ENCODE measurements at regions not wholly inside any gene's neighbourhood (a gene's known extent, or its start where the extent isn't known, plus 50 kb on each side); places are given as distances from the start of the nearest gene placed in this dataset.

- H3K27me3 Mint-ChIP-seq, result peaks cover 0 to 3% of the 10 kb centered on the region in 2 donors
- H3K4me1 Mint-ChIP-seq, result no peaks in the 10 kb centered on the region
- CTCF ChIA-PET, result no interaction called here
- no peak overlapping the region for H3K27ac Mint-ChIP-seq
- no peak for DNase-seq
- no peak overlapping the region for H3K4me3 Mint-ChIP-seq
- H3K27me3 ChIP-seq (ENCODE audit: insufficient read depth, low read length, poor library complexity, severe bottlenecking), result no peaks in the 10 kb centered on the region
- peaks cover 7 to 36% (median 10%) of the 10 kb centered on the region in 5 donors for H3K9me3 Mint-ChIP-seq
- H3K4me1 ChIP-seq (ENCODE audit: insufficient read depth, low read length), result no peaks in the 10 kb centered on the region
- no peaks in the 10 kb centered on the region for H3K36me3 ChIP-seq (ENCODE audit: insufficient read depth, low read length)
- H3K9me3 ChIP-seq (ENCODE audit: low read length), result peaks cover 5% of the 10 kb centered on the region
- H3K4me3 ChIP-seq (ENCODE audit: low read length), result no peak overlapping the region
- POLR2A ChIA-PET, result no interaction called here
- H3K27ac ChIP-seq (ENCODE audit: low read depth, low read length), result no peak overlapping the region
- H3K36me3 Mint-ChIP-seq, result no peaks in the 10 kb centered on the region
Measured at GRCh38 chr18:27824841-27825681, 351.9 kb downstream of the CDH2 start.

DNA sequence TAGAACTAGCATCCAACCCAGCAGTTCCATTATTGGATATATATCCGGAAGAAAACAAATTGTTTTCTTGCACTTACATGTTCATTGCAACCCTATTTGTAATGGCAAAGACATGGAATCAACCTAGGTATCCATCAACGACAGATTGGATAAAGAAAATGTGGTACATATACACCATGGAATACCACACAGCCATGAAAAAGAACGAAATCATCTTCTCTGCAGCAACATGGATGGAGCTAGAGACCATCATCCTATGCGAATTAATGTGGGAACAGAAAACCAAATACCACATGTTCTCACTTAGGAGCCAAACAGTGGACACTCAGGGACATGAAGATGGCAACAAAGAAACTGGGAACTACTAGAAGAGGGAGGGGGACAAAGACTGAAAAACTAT, 352.7 kb downstream of the CDH2 start:
- peaks cover 6 to 31% (median 10%) of the 10 kb centered on the region in 5 donors for H3K9me3 Mint-ChIP-seq
- H3K27me3 ChIP-seq (ENCODE audit: insufficient read depth, low read length, poor library complexity, severe bottlenecking), result no peaks in the 10 kb centered on the region
- H3K36me3 ChIP-seq (ENCODE audit: insufficient read depth, low read length), result no peaks in the 10 kb centered on the region
- ChIA-PET CTCF (no interaction called here), POLR2A (no interaction called here)
- DNase-seq, result no peak
- H3K4me1 Mint-ChIP-seq, result no peaks in the 10 kb centered on the region
- H3K4me3 ChIP-seq (ENCODE audit: low read length), result no peak overlapping the region
- no peaks in the 10 kb centered on the region for H3K4me1 ChIP-seq (ENCODE audit: insufficient read depth, low read length)
- peaks cover 0 to 3% of the 10 kb centered on the region in 2 donors for H3K27me3 Mint-ChIP-seq
- H3K27ac ChIP-seq (ENCODE audit: low read depth, low read length), result no peak overlapping the region
- H3K9me3 ChIP-seq (ENCODE audit: low read length), result peaks cover 5% of the 10 kb centered on the region
- H3K36me3 Mint-ChIP-seq, result no peaks in the 10 kb centered on the region
- no peak overlapping the region for H3K4me3 Mint-ChIP-seq
- no peak overlapping the region for H3K27ac Mint-ChIP-seq

DNA sequence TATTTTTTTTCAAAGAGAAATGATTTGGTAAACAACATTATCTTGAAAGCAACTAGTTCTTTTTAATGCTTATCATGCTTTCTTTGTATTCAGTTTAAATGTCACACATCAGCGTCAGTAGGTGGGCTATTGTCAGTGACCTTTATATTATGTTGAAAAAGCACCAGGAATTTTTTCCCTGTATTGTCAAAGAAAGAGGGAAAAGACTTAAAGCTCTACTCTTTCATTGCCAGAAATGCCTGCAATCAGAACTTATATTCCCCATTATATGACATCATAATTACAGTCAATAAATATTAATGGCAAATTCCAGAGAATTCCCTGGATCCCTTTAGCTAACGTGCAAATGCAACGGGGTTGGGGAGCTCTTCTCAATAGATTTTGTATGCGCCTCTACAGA, 353.9 kb downstream of the CDH2 start:
- Histone ChIP-seq H3K27me3 (ENCODE audit: insufficient read depth, low read length, poor library complexity, severe bottlenecking) (no peaks in the 10 kb centered on the region), H3K27ac (ENCODE audit: low read depth, low read length) (no peak overlapping the region), H3K36me3 (ENCODE audit: insufficient read depth, low read length) (no peaks in the 10 kb centered on the region), H3K4me1 (ENCODE audit: insufficient read depth, low read length) (no peaks in the 10 kb centered on the region), H3K9me3 (ENCODE audit: low read length) (peaks cover 5% of the 10 kb centered on the region), H3K4me3 (ENCODE audit: low read length) (no peak overlapping the region)
- ChIA-PET POLR2A (no interaction called here), CTCF (no interaction called here)
- Mint-ChIP-seq H3K27ac (no peak overlapping the region), H3K36me3 (no peaks in the 10 kb centered on the region), H3K4me3 (no peak overlapping the region), H3K9me3 (peaks cover 6 to 25% (median 12%) of the 10 kb centered on the region in 5 donors), H3K27me3 (peaks cover 0 to 3% of the 10 kb centered on the region in 2 donors), H3K4me1 (no peaks in the 10 kb centered on the region)
- DNase-seq, result no peak

DNA sequence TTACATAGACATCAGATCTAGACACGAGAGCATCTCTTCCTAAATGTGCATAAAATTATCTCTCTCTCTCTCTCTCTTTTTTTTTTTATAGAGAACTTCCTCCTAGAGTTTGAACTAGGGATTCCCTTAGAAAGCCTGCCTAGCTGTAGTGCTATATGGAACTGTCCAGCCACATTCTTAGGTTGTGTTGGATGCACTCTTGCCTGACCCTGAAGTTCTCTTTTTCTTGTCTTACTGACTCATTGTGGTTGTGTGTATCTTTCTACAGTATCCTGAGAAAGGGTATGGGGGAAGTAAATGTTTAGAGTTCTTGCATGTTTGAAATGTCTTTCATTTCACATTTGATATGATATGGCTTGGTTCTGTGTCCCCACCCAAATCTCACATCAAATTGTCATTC, 368.2 kb downstream of the CDH2 start:
- Histone ChIP-seq H3K9me3 (ENCODE audit: low read length) (no peaks in the 10 kb centered on the region), H3K27ac (ENCODE audit: low read depth, low read length) (no peak overlapping the region), H3K4me3 (ENCODE audit: low read length) (no peak overlapping the region), H3K27me3 (ENCODE audit: insufficient read depth, low read length, poor library complexity, severe bottlenecking) (no peaks in the 10 kb centered on the region), H3K4me1 (ENCODE audit: insufficient read depth, low read length) (no peaks in the 10 kb centered on the region), H3K36me3 (ENCODE audit: insufficient read depth, low read length) (no peaks in the 10 kb centered on the region)
- H3K4me1 Mint-ChIP-seq, result no peaks in the 10 kb centered on the region
- no peaks in the 10 kb centered on the region for H3K27me3 Mint-ChIP-seq
- ChIA-PET CTCF (no interaction called here), POLR2A (no interaction called here)
- no peak overlapping the region for H3K27ac Mint-ChIP-seq
- no peaks in the 10 kb centered on the region for H3K36me3 Mint-ChIP-seq
- DNase-seq, result no peak
- peaks cover 0 to 11% (median 6%) of the 10 kb centered on the region in 5 donors for H3K9me3 Mint-ChIP-seq
- H3K4me3 Mint-ChIP-seq, result no peak overlapping the region

DNA sequence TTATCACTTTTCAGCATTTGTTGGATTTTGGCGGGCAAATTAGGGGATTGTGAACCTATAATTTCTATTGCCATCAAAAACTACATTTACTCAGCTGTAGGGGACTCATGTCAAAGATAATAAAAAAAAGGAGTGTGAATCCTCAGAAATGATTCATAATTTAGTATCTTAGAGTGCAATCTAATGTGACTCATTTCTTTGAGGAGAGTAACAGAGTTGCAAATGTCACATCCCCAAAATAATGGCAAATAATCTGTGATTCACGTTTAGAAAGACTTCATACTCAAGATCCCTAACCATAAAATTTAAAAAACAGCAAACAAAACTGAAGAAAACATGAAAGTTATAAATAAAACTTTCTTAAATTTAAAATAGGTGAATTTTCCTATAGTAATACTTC, 373.0 kb downstream of the CDH2 start:
- Histone ChIP-seq H3K4me1 (ENCODE audit: insufficient read depth, low read length) (no peaks in the 10 kb centered on the region), H3K27ac (ENCODE audit: low read depth, low read length) (no peak overlapping the region), H3K36me3 (ENCODE audit: insufficient read depth, low read length) (no peaks in the 10 kb centered on the region), H3K9me3 (ENCODE audit: low read length) (no peaks in the 10 kb centered on the region), H3K4me3 (ENCODE audit: low read length) (no peak overlapping the region), H3K27me3 (ENCODE audit: insufficient read depth, low read length, poor library complexity, severe bottlenecking) (no peaks in the 10 kb centered on the region)
- Mint-ChIP-seq H3K4me3 (no peak overlapping the region), H3K4me1 (no peaks in the 10 kb centered on the region), H3K36me3 (no peaks in the 10 kb centered on the region), H3K9me3 (peaks cover 0 to 20% (median 7%) of the 10 kb centered on the region in 5 donors), H3K27me3 (no peaks in the 10 kb centered on the region), H3K27ac (no peak overlapping the region)
- ChIA-PET CTCF (no interaction called here), POLR2A (no interaction called here)
- DNase-seq, result no peak

DNA sequence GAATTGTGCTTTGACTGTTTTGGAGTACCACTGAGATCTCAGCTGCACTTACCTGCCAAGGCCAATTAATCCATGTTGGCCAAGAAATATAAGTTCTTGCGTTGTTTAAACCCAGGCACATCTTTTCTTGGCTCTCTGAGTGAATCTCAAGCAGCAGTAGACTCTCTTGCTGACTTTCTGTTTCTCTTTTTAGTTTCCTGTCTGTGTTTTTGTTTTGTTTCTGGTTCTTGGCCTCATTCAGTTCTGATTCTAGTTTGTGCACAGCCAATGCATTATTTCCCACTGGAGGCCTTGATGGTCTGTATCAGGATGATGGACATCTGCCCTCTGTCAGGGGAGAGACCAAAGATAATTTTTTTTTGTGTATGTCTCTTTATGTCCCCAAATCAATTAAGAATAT, 379.4 kb downstream of the CDH2 start:
- no peak overlapping the region for H3K4me3 ChIP-seq (ENCODE audit: low read length)
- no peaks in the 10 kb centered on the region for H3K27me3 Mint-ChIP-seq
- H3K4me1 Mint-ChIP-seq, result no peaks in the 10 kb centered on the region
- H3K27me3 ChIP-seq (ENCODE audit: insufficient read depth, low read length, poor library complexity, severe bottlenecking), result no peaks in the 10 kb centered on the region
- peaks cover 0 to 39% (median 15%) of the 10 kb centered on the region in 5 donors for H3K9me3 Mint-ChIP-seq
- peak overlapping the region in 2 of 8 donors; percentile 70 to 90 for H3K27ac Mint-ChIP-seq
- H3K36me3 ChIP-seq (ENCODE audit: insufficient read depth, low read length), result no peaks in the 10 kb centered on the region
- H3K4me3 Mint-ChIP-seq, result peak overlapping the region in 2 of 7 donors; percentile 27 to 37
- H3K27ac ChIP-seq (ENCODE audit: low read depth, low read length), result no peak overlapping the region
- no peaks in the 10 kb centered on the region for H3K9me3 ChIP-seq (ENCODE audit: low read length)
- no peaks in the 10 kb centered on the region for H3K4me1 ChIP-seq (ENCODE audit: insufficient read depth, low read length)
- ChIA-PET CTCF (no interaction called here), POLR2A (no interaction called here)
- no peak for DNase-seq
- no peaks in the 10 kb centered on the region for H3K36me3 Mint-ChIP-seq

- H3K27me3 Mint-ChIP-seq, result no peaks in the 10 kb centered on the region
- no peak overlapping the region for H3K4me3 Mint-ChIP-seq
- no peak overlapping the region for H3K27ac Mint-ChIP-seq
- Histone ChIP-seq H3K4me3 (ENCODE audit: low read length) (no peak overlapping the region), H3K27me3 (ENCODE audit: insufficient read depth, low read length, poor library complexity, severe bottlenecking) (no peaks in the 10 kb centered on the region), H3K36me3 (ENCODE audit: insufficient read depth, low read length) (no peaks in the 10 kb centered on the region), H3K9me3 (ENCODE audit: low read length) (no peaks in the 10 kb centered on the region), H3K27ac (ENCODE audit: low read depth, low read length) (no peak overlapping the region), H3K4me1 (ENCODE audit: insufficient read depth, low read length) (no peaks in the 10 kb centered on the region)
- CTCF ChIA-PET, result no interaction called here
- no peaks in the 10 kb centered on the region for H3K36me3 Mint-ChIP-seq
- peaks cover 0 to 53% (median 11%) of the 10 kb centered on the region in 5 donors for H3K9me3 Mint-ChIP-seq
- no peak for DNase-seq
- POLR2A ChIA-PET, result no interaction called here
- no peaks in the 10 kb centered on the region for H3K4me1 Mint-ChIP-seq
Measured at GRCh38 chr18:27794181-27794926, 382.6 kb downstream of the CDH2 start.

DNA sequence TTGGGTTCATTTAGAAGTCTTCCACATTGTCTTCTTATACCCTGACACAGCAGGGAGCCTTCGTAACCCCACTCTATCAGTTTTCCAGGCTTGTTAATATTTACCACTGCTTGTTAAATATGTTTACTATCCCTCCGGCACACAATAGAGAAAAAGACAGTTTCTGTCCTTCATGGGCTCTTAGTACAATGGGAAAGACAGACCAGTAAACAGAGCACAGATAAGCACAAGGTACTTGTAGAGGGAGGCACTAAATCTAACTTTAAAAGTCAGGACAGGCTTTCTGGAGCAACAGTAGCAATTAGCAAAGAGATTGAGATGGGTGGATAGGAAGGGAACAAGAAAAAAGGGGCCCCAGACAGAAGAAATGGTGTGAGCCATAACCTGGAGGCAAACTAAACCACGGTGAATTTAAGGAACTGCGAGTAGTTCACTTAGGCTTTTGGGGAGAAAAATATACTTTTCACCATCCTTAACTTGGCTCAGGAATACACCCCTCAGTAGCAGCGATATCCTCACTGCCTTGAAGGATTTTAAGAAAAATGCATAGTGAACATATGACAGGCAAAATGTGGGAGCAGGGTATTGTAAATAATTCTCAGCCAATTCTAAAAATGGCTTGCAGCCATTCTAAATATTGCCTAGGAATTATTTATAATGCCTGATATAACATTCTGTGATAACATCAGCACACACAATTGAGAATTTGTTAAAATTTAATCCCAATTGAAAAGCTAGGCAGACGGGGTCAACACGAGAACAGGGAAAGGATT, 383.7 kb downstream of the CDH2 start:
- POLR2A ChIA-PET, result no interaction called here
- no peak overlapping the region for H3K27ac ChIP-seq (ENCODE audit: low read depth, low read length)
- Mint-ChIP-seq H3K27ac (no peak overlapping the region), H3K4me1 (no peaks in the 10 kb centered on the region), H3K4me3 (no peak overlapping the region), H3K27me3 (no peaks in the 10 kb centered on the region), H3K9me3 (peaks cover 0 to 50% (median 11%) of the 10 kb centered on the region in 5 donors), H3K36me3 (no peaks in the 10 kb centered on the region)
- H3K4me3 ChIP-seq (ENCODE audit: low read length), result no peak overlapping the region
- no peaks in the 10 kb centered on the region for H3K36me3 ChIP-seq (ENCODE audit: insufficient read depth, low read length)
- no peak for DNase-seq
- H3K9me3 ChIP-seq (ENCODE audit: low read length), result no peaks in the 10 kb centered on the region
- CTCF ChIA-PET, result interaction anchor here (1.7 kb wide), 1 partner anchor 9 kb away, joined by 3 read pairs; no protein-coding TSS in a partner anchor
- no peaks in the 10 kb centered on the region for H3K4me1 ChIP-seq (ENCODE audit: insufficient read depth, low read length)
- H3K27me3 ChIP-seq (ENCODE audit: insufficient read depth, low read length, poor library complexity, severe bottlenecking), result no peaks in the 10 kb centered on the region

All from CD8-positive, alpha-beta memory T cell (primary cell).